Ishikawa (cell line): ENCODE measurements at regions not wholly inside any gene's neighbourhood (a gene's known extent, or its start where the extent isn't known, plus 50 kb on each side); places are given as distances from the start of the nearest gene placed in this dataset.

Source experiments
- CREB1 ChIP-seq: IDR thresholded peaks from 2 replicates; pipeline ENCODE4 v1.6.1; 2012; ENCODE audit warnings: low read depth
- EP300 ChIP-seq: IDR thresholded peaks from 2 replicates; pipeline ENCODE4 v1.6.1; 2012; ENCODE audit warnings: borderline replicate concordance
- FOXM1 ChIP-seq: IDR thresholded peaks from 2 replicates; pipeline ENCODE4 v1.6.1; 2012; ENCODE audit warnings: low read depth, borderline replicate concordance
- MAX ChIP-seq: IDR thresholded peaks from 2 replicates; pipeline ENCODE4 v1.6.1; 2012
- RAD21 ChIP-seq: IDR thresholded peaks from 2 replicates; pipeline ENCODE4 v1.6.1; 2012; ENCODE audit warnings: low read depth
- REST ChIP-seq: IDR thresholded peaks from 2 replicates; pipeline ENCODE4 v1.6.1; 2012; ENCODE audit warnings: low read depth, mild to moderate bottlenecking
- TAF1 ChIP-seq: IDR thresholded peaks from 2 replicates; pipeline ENCODE4 v1.6.1; 2012; ENCODE audit warnings: low read depth, mild to moderate bottlenecking
- TEAD4 ChIP-seq: IDR thresholded peaks from 2 replicates; pipeline ENCODE4 v1.6.1; 2012
- USF1 ChIP-seq: IDR thresholded peaks from 2 replicates; pipeline ENCODE4 v1.6.1; 2012

GRCh38 chr2:6644261-6644660, 221.4 kb downstream of the CMPK2 start:
- no peak for TF ChIP-seq REST
- no peak for TF ChIP-seq RAD21
- no peak for TF ChIP-seq FOXM1
- TF ChIP-seq TAF1: no peak
- no peak for TF ChIP-seq USF1
- no peak for TF ChIP-seq MAX
- no peak for TF ChIP-seq CREB1
- no peak for TF ChIP-seq EP300
- TF ChIP-seq TEAD4: no peak
